GM18909 (cell line): ENCODE measurements at regions not wholly inside any gene's neighbourhood (a gene's known extent, or its start where the extent isn't known, plus 50 kb on each side); places are given as distances from the start of the nearest gene placed in this dataset.
"Not testable (repeated sequence)": the region's sequence is repeated elsewhere in the genome, so short reads cannot be mapped to it uniquely, and the experiment has no call there.

Experiments used
- ATAC-seq: cut with Tn5 transposase; IDR thresholded peaks from one replicate; pipeline ENCODE4 v1.9.1; 2021; ENCODE audit warnings: mild to moderate bottlenecking; ENCODE audit not compliant: unreplicated experiment, poor library complexity

- no peak for ATAC-seq
Observed at GRCh38 chr6:71766796-71767195, 119.6 kb upstream of the RIMS1 start.

- no peak for ATAC-seq
Observed at GRCh38 chr6:71768356-71768755, 118.0 kb upstream of the RIMS1 start.

GRCh38 chr6:71808865-71809264 lies 77.5 kb upstream of the RIMS1 start:
- no peak for ATAC-seq

GRCh38 chr6:71810880-71811279 lies 75.5 kb upstream of the RIMS1 start:
- no peak for ATAC-seq

- ATAC-seq: no peak
Observed at GRCh38 chr6:71822625-71823024, 63.7 kb upstream of the RIMS1 start.

GRCh38 chr6:71832110-71832764 lies 54.1 kb upstream of the RIMS1 start:
- ATAC-seq: not testable (repeated sequence)
